Fibroblast of the aortic adventitia (primary cell): ENCODE measurements at regions not wholly inside any gene's neighbourhood (a gene's known extent, or its start where the extent isn't known, plus 50 kb on each side); places are given as distances from the start of the nearest gene placed in this dataset.
A peak's percentile ranks its signal among the peaks of the same experiment; 100 is the strongest.

Experiments
- DNase-seq: peaks from one replicate; pipeline ENCODE4 v3.0.0-alpha.2; 2010; ENCODE audit warnings: low read depth
- H3K4me3 ChIP-seq: 2 replicates; pipeline ENCODE4 v1.5.1; 2011; ENCODE audit warnings: low read depth, mild to moderate bottlenecking, control low read depth, low read length, moderate library complexity
- TF ChIP-seq, protein P1 (sequence below): IDR thresholded peaks from 2 replicates; pipeline ENCODE4 v1.5.1; 2011; ENCODE audit warnings: mild to moderate bottlenecking, low read length, control low read depth, inconsistent platforms; ENCODE audit not compliant: insufficient read depth

DNA sequence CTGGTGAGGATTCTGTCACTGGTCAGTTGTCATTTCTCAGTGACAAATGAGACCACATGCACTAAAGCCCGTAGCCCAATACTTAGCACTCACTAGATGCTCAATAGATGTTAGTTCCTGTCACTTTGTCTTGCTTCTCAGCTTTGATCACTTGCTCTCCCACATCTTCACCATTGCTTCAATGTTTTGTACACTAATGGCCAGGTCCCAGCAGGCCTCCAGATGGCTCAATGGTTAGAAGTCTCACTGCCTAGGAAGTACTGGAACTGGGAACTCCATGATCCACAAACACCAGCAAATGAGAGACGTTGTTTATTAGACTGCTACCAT lies 502.8 kb upstream of the JARID2 start:
- TF ChIP-seq, protein P1, sequence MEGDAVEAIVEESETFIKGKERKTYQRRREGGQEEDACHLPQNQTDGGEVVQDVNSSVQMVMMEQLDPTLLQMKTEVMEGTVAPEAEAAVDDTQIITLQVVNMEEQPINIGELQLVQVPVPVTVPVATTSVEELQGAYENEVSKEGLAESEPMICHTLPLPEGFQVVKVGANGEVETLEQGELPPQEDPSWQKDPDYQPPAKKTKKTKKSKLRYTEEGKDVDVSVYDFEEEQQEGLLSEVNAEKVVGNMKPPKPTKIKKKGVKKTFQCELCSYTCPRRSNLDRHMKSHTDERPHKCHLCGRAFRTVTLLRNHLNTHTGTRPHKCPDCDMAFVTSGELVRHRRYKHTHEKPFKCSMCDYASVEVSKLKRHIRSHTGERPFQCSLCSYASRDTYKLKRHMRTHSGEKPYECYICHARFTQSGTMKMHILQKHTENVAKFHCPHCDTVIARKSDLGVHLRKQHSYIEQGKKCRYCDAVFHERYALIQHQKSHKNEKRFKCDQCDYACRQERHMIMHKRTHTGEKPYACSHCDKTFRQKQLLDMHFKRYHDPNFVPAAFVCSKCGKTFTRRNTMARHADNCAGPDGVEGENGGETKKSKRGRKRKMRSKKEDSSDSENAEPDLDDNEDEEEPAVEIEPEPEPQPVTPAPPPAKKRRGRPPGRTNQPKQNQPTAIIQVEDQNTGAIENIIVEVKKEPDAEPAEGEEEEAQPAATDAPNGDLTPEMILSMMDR: no peak
- DNase-seq: no peak
- H3K4me3 ChIP-seq: no peak overlapping the region

DNA sequence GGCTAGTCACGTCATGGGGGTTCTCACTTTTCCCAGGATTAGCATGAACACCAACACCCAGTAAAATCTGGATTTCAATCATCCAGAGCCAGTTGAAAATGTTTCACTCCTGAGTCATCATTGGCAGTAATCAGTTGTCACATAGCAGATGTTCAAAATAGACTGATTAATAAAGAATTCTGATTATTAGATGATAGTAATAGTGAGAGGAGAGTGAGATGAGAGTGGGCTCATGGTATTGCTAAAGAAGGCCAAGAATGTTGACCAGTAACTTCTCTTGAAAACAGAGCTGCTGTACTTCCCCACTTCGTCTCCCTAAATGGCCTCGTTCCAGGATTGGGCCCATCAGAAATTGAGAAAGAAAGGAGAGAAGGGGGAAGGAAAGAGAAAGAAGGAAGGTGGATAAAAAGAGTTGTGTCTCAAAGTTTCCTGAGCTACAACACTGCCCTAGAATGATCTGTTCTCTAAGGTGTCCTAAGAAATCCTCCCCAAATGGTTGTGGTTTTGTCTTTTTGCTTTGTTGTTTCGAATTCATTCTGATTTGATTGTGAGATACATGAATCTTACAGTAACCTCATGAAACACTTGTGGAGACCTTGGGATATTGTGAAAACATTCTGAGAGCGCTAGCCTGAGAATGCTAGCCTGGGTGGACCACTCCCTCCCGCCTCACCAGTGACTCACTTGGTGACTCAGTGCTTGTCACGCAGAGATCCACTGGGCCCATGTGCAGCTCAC lies 502.2 kb upstream of the JARID2 start:
- H3K4me3 ChIP-seq: no peak overlapping the region
- TF ChIP-seq, protein P1: no peak
- peak; percentile 99 for DNase-seq

DNA sequence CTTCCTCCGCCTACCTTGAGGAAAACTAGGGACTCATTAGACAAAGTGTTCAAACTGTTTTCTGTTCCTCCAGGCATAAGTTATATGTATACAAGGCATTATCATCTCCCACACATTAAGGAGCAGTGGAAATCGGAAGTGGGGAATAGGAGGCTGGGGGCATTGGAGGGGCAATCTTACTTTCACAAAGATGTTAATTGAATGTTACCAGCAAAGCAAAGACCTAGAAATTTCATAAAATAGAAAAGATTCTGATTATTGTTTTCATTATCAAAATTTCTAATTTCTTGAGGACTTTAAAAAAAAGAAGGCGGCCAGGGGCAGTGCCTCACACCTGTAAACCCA lies 501.7 kb upstream of the JARID2 start:
- no peak overlapping the region for H3K4me3 ChIP-seq
- no peak for DNase-seq
- TF ChIP-seq, protein P1: no peak

DNA sequence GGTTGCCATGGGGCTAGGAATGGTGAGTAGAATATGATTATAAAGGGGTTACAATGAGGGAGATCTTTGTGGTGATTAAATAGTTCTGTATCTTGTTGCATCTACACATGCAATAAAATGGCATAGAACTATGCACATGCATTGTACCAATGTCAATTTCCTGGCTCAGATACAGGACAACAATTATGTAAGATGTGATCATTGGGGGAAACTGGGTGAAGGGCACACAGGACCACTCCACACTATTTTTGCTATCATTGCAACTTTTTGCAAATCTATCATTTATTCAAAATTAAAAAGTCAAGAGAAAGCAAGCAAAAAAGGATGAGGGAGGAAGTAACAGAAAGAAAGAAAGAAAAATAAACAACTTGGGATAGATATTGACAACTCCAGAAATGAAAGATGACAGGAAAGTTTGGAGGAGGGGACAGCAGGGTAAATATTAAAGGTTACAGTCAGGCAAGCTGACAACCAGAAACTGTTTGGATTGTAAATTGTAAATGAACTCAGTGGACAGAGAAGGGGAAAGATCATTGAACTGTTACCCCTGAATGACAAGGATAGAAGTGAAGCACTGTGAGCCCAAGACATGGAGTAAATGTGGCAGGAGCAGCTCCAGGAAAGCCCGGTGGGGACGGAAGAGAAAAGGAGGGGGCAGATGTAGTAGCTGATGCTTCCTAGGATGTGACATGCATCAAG lies 499.6 kb upstream of the JARID2 start:
- DNase-seq: no peak
- TF ChIP-seq, protein P1: no peak
- no peak overlapping the region for H3K4me3 ChIP-seq

DNA sequence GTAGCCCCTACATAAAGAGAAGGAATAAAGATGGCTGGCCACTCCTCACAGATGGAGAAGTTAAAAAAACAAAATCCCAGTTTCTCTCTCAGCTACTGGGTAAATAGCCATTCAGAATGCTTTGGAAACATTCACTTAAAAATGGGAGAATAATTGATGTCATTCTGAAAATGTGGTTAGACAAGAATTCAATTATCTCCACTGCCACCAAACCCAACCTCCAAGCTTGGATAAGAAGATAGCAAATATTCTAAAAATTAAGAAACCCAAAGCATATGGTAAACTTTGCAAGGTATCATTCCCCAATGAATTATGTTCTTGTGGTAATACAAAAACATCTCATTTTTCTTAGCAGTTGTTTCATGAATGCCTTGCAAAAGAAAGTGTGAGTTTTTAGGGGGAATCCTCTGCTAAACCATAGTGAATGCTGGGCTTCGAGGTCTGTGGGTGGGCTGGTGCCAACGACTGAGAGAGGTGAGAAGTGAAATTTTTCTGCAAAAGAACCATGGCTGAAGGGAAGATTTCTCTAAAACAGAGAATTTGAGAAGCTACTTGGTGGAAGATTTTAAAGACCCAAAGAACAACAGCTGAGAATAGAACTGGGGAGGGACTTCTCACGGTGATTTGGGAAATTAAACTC lies 497.9 kb upstream of the JARID2 start:
- TF ChIP-seq, protein P1: no peak
- H3K4me3 ChIP-seq: no peak overlapping the region
- peak; percentile 75 for DNase-seq

DNA sequence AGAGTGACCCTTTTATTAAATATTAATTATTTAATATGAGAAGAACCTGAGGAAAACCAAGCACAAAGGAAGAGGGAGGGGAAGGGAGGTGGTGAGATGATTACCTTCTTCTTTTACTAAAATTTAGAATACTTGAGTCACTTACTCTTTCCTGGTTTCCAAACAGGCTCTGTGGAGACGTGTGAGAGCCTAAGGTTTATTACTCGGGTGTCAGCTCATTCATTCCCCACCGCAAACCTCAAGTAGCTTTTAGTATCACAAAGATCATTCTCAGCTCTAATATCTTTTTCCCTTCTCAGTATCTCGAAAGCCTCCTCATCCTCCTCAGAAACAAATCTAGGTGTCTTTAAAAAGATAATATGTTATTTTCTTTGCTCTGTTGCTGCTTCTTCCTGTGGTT lies 497.2 kb upstream of the JARID2 start:
- H3K4me3 ChIP-seq: no peak overlapping the region
- no peak for DNase-seq
- TF ChIP-seq, protein P1: no peak
